ENCODE measurements at regions not wholly inside any gene's neighbourhood (a gene's known extent, or its start where the extent isn't known, plus 50 kb on each side); places are given as distances from the start of the nearest gene placed in this dataset.

- TF ChIP-seq CTCF (conservative IDR thresholded peaks at IDR 0.05; ENCODE audit: low read depth, low read length) = no peak
- no peak for TF ChIP-seq EZH2 (IDR thresholded peaks at IDR 0.05; ENCODE audit: borderline replicate concordance, low read depth, low read length, poor library complexity, severe bottlenecking)
Measured at GRCh38 chr4:12580787-12581186, 903.4 kb downstream of the RAB28 start.

Measured in A673 (cell line).